HG03175 (cell line): ENCODE measurements at regions not wholly inside any gene's neighbourhood (a gene's known extent, or its start where the extent isn't known, plus 50 kb on each side); places are given as distances from the start of the nearest gene placed in this dataset.

Experiments
- ATAC-seq: cut with Tn5 transposase; IDR thresholded peaks from one replicate; pipeline ENCODE4 v1.9.1; 2021; ENCODE audit warnings: mild to moderate bottlenecking, moderate library complexity; ENCODE audit not compliant: unreplicated experiment

- ATAC-seq: no peak
Observed at GRCh38 chr3:159441279-159441678, 547.4 kb upstream of the IL12A start.

GRCh38 chr3:159443266-159443665 lies 545.4 kb upstream of the IL12A start:
- no peak for ATAC-seq

GRCh38 chr3:159447841-159448240 lies 540.8 kb upstream of the IL12A start:
- no peak for ATAC-seq

- ATAC-seq: no peak
Observed at GRCh38 chr3:159448902-159449301, 539.7 kb upstream of the IL12A start.

- ATAC-seq: no peak
Observed at GRCh38 chr3:159451067-159451466, 537.6 kb upstream of the IL12A start.

GRCh38 chr3:159451482-159451881 lies 537.2 kb upstream of the IL12A start:
- no peak for ATAC-seq

- ATAC-seq: no peak
Observed at GRCh38 chr3:159453036-159453435, 535.6 kb upstream of the IL12A start.

- ATAC-seq: no peak
Observed at GRCh38 chr3:159453945-159454344, 534.7 kb upstream of the IL12A start.

GRCh38 chr3:159455741-159456181 lies 532.9 kb upstream of the IL12A start:
- ATAC-seq: no peak

- no peak for ATAC-seq
Observed at GRCh38 chr3:159458010-159458409, 530.6 kb upstream of the IL12A start.

- ATAC-seq: no peak
Observed at GRCh38 chr3:159458982-159459381, 529.7 kb upstream of the IL12A start.

- ATAC-seq: no peak
Observed at GRCh38 chr3:159472611-159473010, 516.0 kb upstream of the IL12A start.

- no peak for ATAC-seq
Observed at GRCh38 chr3:159473206-159473605, 515.4 kb upstream of the IL12A start.

- ATAC-seq: no peak
Observed at GRCh38 chr3:159480046-159480445, 508.6 kb upstream of the IL12A start.

- no peak for ATAC-seq
Observed at GRCh38 chr3:159482241-159482993, 506.2 kb upstream of the IL12A start.

GRCh38 chr3:159482994-159483367 lies 505.7 kb upstream of the IL12A start:
- ATAC-seq: no peak

- no peak for ATAC-seq
Observed at GRCh38 chr3:159486580-159486979, 502.1 kb upstream of the IL12A start.

GRCh38 chr3:159487304-159487703 lies 501.3 kb upstream of the IL12A start:
- ATAC-seq: no peak

GRCh38 chr3:159488602-159489001 lies 500.0 kb upstream of the IL12A start:
- ATAC-seq: no peak

GRCh38 chr3:159497361-159497760 lies 491.3 kb upstream of the IL12A start:
- ATAC-seq: no peak

GRCh38 chr3:159499031-159499793 lies 489.4 kb upstream of the IL12A start:
- no peak for ATAC-seq

- ATAC-seq: no peak
Observed at GRCh38 chr3:159501029-159501428, 487.6 kb upstream of the IL12A start.
